SK-N-SH treated with all-trans-retinoic acid at 6 μM for 48 hours (cell line): ENCODE measurements at regions not wholly inside any gene's neighbourhood (a gene's known extent, or its start where the extent isn't known, plus 50 kb on each side); places are given as distances from the start of the nearest gene placed in this dataset.

Experiments used
- ARNTL ChIP-seq: fragments of 450-650 bp; formaldehyde crosslinking; IDR thresholded peaks from 2 replicates; pipeline ENCODE4 v1.5.0; 2020; ENCODE audit warnings: low read depth, mild to moderate bottlenecking, moderate library complexity, borderline replicate concordance
- BACH2 ChIP-seq: fragments of 250-450 bp; sonication (Bioruptor Pico); IDR thresholded peaks from 2 replicates; pipeline ENCODE4 v1.9.0; 2021; ENCODE audit warnings: mild to moderate bottlenecking, borderline replicate concordance
- ESRRG ChIP-seq: fragments of 250-450 bp; sonication (Bioruptor Pico); IDR thresholded peaks from 2 replicates; pipeline ENCODE4 v1.6.1; 2021; ENCODE audit warnings: mild to moderate bottlenecking
- GLIS3 ChIP-seq: fragments of 250-450 bp; sonication (Bioruptor Pico); IDR thresholded peaks from 2 replicates; pipeline ENCODE4 v1.5.0; 2020; ENCODE audit warnings: mild to moderate bottlenecking, moderate library complexity
- ISL1 ChIP-seq: fragments of 250-450 bp; sonication (Bioruptor Pico); IDR thresholded peaks from 2 replicates; pipeline ENCODE4 v2.1.2; 2022; ENCODE audit warnings: mild to moderate bottlenecking, moderate library complexity
- OSR1 ChIP-seq: fragments of 250-450 bp; sonication (Bioruptor Pico); IDR thresholded peaks from 2 replicates; pipeline ENCODE4 v1.8.0; 2022; ENCODE audit warnings: moderate library complexity, mild to moderate bottlenecking, inconsistent platforms
- RARB ChIP-seq: fragments of 250-450 bp; sonication (Bioruptor Pico); IDR thresholded peaks from 2 replicates; pipeline ENCODE4 v1.8.0; 2021; ENCODE audit warnings: mild to moderate bottlenecking, moderate library complexity
- SNAI2 ChIP-seq: fragments of 250-450 bp; sonication (Bioruptor Pico); IDR thresholded peaks from 2 replicates; pipeline ENCODE4 v1.5.0; 2020; ENCODE audit warnings: mild to moderate bottlenecking, moderate library complexity
- TCF4 ChIP-seq: fragments of 250-450 bp; sonication (Bioruptor Pico); IDR thresholded peaks from 2 replicates; pipeline ENCODE4 v1.8.0; 2021; ENCODE audit warnings: mild to moderate bottlenecking, moderate library complexity, borderline replicate concordance
- ZFP30 ChIP-seq: fragments of 450-650 bp; formaldehyde crosslinking; IDR thresholded peaks from 2 replicates; pipeline ENCODE4 v1.5.0; 2022; ENCODE audit warnings: mild to moderate bottlenecking, moderate library complexity
- ZNF565 ChIP-seq: fragments of 450-650 bp; formaldehyde crosslinking; conservative IDR thresholded peaks from 2 replicates; pipeline ENCODE4 v1.5.0; 2020; ENCODE audit warnings: low read depth, mild to moderate bottlenecking, moderate library complexity
- ZNF70 ChIP-seq: fragments of 450-650 bp; formaldehyde crosslinking; IDR thresholded peaks from 2 replicates; pipeline ENCODE4 v1.5.0; 2020; ENCODE audit warnings: mild to moderate bottlenecking, moderate library complexity
- TF ChIP-seq, protein P1 (sequence below): fragments of 250-450 bp; sonication (Bioruptor Pico); IDR thresholded peaks from 2 replicates; pipeline ENCODE4 v1.5.1; 2020; ENCODE audit warnings: low read depth, mild to moderate bottlenecking, moderate library complexity
- TF ChIP-seq, protein P2 (sequence below): fragments of 250-450 bp; sonication (Bioruptor Pico); IDR thresholded peaks from 2 replicates; pipeline ENCODE4 v1.8.0; 2020; ENCODE audit warnings: mild to moderate bottlenecking, moderate library complexity, borderline replicate concordance

DNA sequence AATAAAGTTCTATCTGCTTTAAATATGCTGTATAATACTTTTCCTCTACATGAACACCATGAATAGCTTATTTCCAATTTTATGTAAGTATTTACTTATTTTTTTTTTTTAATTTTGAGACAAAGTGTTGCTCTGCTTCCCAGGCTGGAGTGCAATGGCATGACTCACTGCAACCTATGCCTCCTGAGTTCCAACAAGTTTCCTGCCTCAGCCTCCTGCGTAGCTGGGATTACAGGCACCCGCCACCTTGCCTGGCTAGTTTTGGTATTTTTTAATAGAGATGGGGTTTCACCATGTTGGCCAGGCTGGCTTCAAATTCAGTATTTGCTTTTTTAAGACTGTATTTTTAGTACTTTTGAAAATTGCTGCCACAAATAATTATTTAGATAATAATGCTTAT is 1365.9 kb downstream of the GRIK2 start:
- TF ChIP-seq OSR1 (CRISPR knock-in tag): no peak
- no peak for TF ChIP-seq TCF4 (CRISPR knock-in tag)
- no peak for TF ChIP-seq RARB (CRISPR knock-in tag)
- TF ChIP-seq, protein P1, sequence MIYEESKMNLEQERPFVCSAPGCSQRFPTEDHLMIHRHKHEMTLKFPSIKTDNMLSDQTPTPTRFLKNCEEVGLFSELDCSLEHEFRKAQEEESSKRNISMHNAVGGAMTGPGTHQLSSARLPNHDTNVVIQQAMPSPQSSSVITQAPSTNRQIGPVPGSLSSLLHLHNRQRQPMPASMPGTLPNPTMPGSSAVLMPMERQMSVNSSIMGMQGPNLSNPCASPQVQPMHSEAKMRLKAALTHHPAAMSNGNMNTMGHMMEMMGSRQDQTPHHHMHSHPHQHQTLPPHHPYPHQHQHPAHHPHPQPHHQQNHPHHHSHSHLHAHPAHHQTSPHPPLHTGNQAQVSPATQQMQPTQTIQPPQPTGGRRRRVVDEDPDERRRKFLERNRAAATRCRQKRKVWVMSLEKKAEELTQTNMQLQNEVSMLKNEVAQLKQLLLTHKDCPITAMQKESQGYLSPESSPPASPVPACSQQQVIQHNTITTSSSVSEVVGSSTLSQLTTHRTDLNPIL (CRISPR knock-in tag): no peak
- no peak for TF ChIP-seq ARNTL (CRISPR knock-in tag)
- no peak for TF ChIP-seq BACH2 (CRISPR knock-in tag)
- TF ChIP-seq SNAI2 (CRISPR knock-in tag): no peak
- TF ChIP-seq GLIS3 (CRISPR knock-in tag): no peak
- no peak for TF ChIP-seq ZNF70
- TF ChIP-seq ZFP30 (CRISPR knock-in tag): no peak
- TF ChIP-seq, protein P2, sequence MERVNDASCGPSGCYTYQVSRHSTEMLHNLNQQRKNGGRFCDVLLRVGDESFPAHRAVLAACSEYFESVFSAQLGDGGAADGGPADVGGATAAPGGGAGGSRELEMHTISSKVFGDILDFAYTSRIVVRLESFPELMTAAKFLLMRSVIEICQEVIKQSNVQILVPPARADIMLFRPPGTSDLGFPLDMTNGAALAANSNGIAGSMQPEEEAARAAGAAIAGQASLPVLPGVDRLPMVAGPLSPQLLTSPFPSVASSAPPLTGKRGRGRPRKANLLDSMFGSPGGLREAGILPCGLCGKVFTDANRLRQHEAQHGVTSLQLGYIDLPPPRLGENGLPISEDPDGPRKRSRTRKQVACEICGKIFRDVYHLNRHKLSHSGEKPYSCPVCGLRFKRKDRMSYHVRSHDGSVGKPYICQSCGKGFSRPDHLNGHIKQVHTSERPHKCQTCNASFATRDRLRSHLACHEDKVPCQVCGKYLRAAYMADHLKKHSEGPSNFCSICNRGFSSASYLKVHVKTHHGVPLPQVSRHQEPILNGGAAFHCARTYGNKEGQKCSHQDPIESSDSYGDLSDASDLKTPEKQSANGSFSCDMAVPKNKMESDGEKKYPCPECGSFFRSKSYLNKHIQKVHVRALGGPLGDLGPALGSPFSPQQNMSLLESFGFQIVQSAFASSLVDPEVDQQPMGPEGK (CRISPR knock-in tag): no peak
- no peak for TF ChIP-seq ZNF565 (CRISPR knock-in tag)
- no peak for TF ChIP-seq ESRRG
- no peak for TF ChIP-seq ISL1 (CRISPR knock-in tag)
